GM18867 (cell line): ENCODE measurements at regions not wholly inside any gene's neighbourhood (a gene's known extent, or its start where the extent isn't known, plus 50 kb on each side); places are given as distances from the start of the nearest gene placed in this dataset.
A peak's percentile ranks its signal among the peaks of the same experiment; 100 is the strongest.
"Not testable (repeated sequence)": the region's sequence is repeated elsewhere in the genome, so short reads cannot be mapped to it uniquely, and the experiment has no call there.

Source experiments
- ATAC-seq: cut with Tn5 transposase; IDR thresholded peaks from one replicate; pipeline ENCODE4 v1.9.1; 2021; ENCODE audit warnings: mild to moderate bottlenecking, moderate library complexity; ENCODE audit not compliant: unreplicated experiment

DNA sequence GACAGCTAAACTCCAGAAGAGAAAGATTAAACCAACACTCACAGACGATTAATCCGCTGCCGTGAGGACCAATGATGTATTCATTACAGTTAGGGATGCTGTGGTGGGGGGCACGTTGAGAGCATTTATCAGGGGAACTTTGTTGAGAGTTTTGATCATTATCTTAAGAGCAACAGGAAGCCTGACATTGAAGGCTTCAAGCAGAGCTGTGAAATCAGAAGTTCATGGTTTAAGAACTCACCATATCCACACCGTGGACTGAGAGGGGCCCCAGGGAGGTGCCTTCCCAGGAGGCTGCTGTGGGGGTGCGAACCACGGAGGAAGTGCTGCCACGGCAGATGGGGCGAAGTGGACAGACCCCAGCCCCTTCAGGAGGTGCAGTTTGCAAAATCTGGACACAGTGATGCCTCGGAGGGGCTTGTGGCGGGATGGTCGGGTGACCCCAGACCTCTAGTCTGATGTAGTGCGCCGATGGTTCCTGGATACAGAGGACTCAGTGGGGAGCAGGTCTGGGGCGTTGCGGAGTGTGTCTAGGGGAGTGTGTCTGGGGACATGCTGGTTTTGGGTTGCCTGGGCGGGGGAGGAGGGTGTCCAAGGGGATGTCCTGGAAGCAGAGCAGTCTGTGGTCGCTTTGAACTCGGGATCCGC, 73.0 kb downstream of the DIO3 start:
- ATAC-seq: no peak

GRCh38 chr14:101634850-101635748, 73.8 kb downstream of the DIO3 start:
- no peak for ATAC-seq

DNA sequence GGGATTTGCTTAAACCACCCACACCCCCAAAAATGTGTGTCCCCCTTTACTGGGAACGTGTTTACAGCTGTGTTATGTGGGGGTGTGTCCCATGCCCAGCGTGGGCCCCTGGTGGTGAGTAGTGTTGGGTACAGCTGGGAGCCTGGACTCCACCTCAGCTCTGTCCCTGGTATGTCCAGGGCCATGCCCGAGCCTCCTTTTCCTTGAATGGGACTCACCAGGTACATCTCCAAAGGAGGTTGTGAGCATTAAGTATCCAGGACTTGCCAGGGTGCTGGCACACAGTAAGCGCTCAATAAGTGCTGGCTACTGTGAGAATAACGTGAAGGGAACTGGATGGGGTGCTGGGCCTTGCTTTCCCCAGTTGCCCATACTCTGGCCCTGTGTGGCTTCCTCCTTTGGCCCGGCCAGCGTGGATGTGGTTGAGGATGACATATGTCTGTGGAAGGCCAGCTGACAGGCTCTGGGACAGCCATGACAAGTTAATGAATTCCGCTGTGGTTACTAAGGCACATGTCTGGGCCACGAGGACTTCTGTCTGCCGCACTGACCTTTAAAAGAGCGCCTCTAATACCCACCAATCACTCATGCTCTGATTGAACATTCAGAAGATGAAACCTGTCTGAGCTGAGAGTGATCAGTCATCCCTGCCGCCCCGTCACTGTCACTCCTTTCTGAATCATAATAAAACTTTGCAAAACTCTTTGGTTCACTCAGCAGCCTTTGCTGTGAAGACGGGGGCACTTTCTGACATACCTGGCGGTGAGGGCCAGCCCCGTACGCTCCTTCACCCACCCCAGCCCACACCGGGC, 74.7 kb downstream of the DIO3 start:
- ATAC-seq: peak; percentile 55

DNA sequence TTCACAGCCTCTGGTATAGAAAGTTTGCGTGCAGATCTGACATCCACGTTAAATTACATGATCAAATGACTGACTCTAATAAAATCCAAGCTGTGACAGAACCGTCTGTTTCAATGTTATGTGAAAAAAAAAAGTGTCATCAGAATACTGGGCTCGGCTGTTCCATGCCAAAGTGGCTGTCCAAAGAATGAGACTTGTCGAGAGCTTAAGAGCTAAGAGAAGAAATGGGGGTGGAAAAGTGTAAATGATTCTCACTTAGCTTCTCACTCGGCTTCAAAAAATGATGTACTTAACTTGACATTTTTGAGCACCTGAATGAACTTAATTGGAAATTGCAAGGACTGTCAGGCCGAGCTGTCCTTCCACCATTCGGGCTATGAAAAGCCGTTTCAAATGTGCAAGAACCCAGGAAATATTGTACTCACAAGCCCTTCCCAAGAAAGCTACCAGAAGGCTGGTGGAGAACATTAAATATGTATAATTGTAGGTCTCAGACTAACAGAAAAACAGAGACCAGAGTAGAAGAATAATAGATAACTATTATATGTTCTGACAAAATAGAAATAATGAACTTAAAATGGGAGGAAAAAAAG, 78.0 kb downstream of the DIO3 start:
- ATAC-seq: no peak

- ATAC-seq: no peak
Observed at GRCh38 chr14:101643651-101644050, 82.4 kb downstream of the DIO3 start.

- ATAC-seq: no peak
Observed at GRCh38 chr14:101654051-101654450, 92.8 kb downstream of the DIO3 start.

GRCh38 chr14:101657372-101657771, 96.1 kb downstream of the DIO3 start:
- no peak for ATAC-seq

DNA sequence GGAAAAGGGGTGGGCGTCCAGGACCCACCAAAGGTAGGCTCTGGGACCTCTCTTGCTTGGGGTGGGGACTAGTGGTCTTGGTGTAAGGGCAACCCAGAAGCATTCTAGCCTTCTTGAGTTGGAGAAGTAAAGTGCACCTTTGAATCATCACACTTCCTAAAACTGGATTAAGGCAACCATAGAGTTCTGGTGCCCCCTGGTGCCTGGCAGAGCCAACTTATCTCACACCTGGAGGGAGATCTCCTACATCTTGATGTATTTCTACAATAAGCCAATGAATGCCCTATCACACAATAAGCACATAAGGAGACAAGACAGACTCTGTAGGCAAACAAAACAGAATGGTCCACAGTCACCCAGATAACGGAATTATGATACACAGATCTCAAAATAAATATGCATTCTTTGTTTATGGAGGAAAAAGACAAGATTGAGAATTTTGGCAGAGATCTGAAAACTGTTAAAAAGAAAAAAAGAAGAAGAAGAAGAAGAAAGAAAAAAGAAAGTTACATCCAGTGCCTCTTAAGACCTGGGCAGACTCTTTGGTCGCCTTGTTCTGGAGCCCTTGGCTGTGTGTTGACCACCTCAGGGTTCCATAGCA, 95.9 kb upstream of the PPP2R5C start:
- ATAC-seq: no peak

- ATAC-seq: no peak
Observed at GRCh38 chr14:101666264-101666663, 95.2 kb upstream of the PPP2R5C start.

GRCh38 chr14:101669629-101670028, 91.9 kb upstream of the PPP2R5C start:
- no peak for ATAC-seq

- ATAC-seq: no peak
Observed at GRCh38 chr14:101673873-101674272, 87.6 kb upstream of the PPP2R5C start.

- ATAC-seq: not testable (repeated sequence)
Observed at GRCh38 chr14:101675835-101676234, 85.7 kb upstream of the PPP2R5C start.

DNA sequence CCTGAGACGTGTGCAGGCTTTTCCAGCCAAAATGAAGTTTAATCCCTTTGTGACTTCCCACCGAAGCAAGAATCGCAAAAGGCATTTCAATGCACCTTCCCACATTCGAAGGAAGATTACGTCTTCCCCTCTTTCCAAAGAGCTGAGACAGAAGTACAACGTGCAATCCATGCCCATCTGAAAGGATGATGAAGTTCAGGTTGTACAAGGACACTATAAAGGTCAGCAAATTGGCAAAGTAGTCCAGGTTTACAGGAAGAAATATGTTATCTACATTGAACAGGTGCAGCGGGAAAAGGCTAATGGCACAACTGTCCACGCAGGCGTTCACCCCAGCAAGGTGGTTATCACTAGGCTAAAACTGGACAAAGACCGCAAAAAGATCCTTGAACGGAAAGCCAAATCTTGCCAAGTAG, 83.6 kb upstream of the PPP2R5C start:
- ATAC-seq: not testable (repeated sequence)

- ATAC-seq: no peak
Observed at GRCh38 chr14:101681795-101682194, 79.7 kb upstream of the PPP2R5C start.

- no peak for ATAC-seq
Observed at GRCh38 chr14:101683365-101683764, 78.1 kb upstream of the PPP2R5C start.

GRCh38 chr14:101687756-101688546, 73.6 kb upstream of the PPP2R5C start:
- ATAC-seq: no peak

DNA sequence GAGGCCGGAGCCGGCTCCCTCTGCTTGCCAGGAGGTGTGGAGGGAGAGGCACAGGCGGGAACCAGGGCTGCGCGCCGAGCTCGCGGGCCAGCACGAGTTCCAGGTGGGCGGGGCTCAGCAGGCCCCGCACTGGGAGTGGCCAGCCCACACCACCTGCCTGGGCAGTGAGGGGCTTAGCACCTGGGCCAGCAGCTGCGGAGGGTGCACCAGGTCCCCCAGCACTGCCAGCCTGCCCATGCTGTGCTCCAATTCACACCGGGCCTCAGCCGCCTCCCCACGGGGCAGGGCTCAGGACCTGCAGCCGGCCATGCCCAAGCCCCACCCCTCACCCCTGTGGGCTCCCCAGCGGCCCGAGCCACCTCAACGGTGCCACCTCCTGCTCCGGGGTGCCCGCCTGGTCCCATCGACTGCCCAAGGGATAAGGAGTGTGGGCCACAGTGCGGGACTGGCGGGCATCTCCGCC, 72.4 kb upstream of the PPP2R5C start:
- ATAC-seq: no peak

DNA sequence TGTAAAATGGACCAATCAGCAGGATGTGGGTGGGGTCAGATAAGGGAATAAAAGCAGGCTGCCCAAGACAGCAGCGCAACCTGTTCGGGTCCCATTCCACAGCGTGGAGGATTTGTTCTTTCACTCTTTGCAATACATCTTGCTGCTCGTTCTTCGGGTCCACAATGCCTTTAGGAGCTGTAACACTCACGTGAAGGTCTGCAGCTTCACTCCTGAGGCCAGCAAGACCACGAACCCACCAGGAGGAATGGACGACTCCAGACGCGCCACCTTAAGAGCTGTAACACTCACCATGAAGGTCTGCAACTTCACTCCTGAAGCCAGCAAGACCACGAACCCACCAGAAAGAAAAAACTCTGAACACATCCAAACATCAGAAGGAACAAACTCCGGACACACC, 71.5 kb upstream of the PPP2R5C start:
- not testable (repeated sequence) for ATAC-seq

DNA sequence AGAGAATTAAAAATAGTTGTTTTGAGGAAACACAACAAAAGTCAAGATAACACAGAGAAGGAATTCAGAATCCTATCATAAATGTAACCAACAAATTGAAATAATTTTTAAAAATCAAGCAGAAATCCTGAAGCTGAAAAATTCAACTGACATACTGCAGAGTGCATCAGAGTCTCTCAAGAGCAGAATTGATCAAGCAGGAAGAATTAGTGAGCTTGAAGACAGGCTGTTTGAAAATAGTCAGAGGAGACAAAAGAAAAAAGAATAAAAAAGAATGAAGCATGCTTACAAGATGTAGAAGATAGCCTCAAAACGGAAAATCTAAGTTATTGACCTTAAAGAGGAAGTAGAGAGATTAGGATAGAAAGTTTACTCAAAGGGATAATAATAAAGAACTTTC, 65.8 kb upstream of the PPP2R5C start:
- ATAC-seq: no peak

DNA sequence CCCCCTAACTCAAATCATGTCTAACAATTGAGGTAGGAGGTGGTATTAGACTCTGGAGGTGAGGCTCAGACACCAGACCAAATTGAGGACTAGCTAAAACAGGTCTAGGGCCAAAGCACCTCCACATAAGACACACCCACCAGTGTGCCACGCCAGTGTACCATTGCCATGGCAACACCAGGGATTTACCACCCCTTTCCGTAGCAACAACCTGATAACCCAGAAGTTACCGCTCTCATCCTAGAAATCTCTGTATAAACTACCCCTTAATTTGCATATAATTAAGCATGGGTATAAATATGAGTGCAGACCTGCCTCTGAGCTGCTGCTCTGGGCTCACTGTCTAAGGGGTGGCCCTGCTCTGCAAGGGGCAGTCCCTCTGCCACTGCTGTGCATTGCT, 57.4 kb upstream of the PPP2R5C start:
- no peak for ATAC-seq
